Choroid plexus epithelial cell (primary cell): ENCODE measurements at regions not wholly inside any gene's neighbourhood (a gene's known extent, or its start where the extent isn't known, plus 50 kb on each side); places are given as distances from the start of the nearest gene placed in this dataset.
"Not testable (repeated sequence)": the region's sequence is repeated elsewhere in the genome, so short reads cannot be mapped to it uniquely, and the experiment has no call there.

Experiments used
- DNase-seq: peaks from one replicate; pipeline ENCODE4 v3.0.0-alpha.2; 2010; ENCODE audit warnings: low read depth
- H3K4me3 ChIP-seq: 2 replicates; pipeline ENCODE4 v1.5.1; 2011; ENCODE audit warnings: low read depth, mild to moderate bottlenecking, control low read depth, low read length, moderate library complexity
- TF ChIP-seq, protein P1 (sequence below): conservative IDR thresholded peaks from 2 replicates; pipeline ENCODE4 v1.5.1; 2011; ENCODE audit warnings: low read depth, mild to moderate bottlenecking, control low read depth, inconsistent platforms, low read length, moderate library complexity

DNA sequence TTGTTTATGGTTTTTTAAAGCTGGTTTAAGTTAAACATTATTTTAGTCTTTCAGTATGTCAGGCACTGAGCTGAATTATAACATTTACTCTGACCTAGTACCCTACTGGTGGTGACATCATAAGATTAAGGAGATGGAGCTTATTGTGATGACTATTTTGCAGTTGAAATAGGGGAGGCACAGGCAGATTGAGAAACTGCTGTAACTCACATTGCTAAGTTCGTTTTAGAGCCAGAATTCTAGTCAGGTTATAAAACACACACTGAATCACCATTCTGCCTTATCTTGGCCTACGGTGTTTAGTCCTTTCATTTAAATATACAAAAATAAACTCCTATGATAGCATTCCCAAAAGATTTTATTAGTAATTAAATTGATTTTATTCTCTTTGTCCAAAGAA lies 584.1 kb downstream of the TFAP2A start:
- H3K4me3 ChIP-seq = no peak overlapping the region
- DNase-seq = no peak
- TF ChIP-seq, protein P1, sequence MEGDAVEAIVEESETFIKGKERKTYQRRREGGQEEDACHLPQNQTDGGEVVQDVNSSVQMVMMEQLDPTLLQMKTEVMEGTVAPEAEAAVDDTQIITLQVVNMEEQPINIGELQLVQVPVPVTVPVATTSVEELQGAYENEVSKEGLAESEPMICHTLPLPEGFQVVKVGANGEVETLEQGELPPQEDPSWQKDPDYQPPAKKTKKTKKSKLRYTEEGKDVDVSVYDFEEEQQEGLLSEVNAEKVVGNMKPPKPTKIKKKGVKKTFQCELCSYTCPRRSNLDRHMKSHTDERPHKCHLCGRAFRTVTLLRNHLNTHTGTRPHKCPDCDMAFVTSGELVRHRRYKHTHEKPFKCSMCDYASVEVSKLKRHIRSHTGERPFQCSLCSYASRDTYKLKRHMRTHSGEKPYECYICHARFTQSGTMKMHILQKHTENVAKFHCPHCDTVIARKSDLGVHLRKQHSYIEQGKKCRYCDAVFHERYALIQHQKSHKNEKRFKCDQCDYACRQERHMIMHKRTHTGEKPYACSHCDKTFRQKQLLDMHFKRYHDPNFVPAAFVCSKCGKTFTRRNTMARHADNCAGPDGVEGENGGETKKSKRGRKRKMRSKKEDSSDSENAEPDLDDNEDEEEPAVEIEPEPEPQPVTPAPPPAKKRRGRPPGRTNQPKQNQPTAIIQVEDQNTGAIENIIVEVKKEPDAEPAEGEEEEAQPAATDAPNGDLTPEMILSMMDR = no peak

GRCh38 chr6:9825526-9825925 lies 589.3 kb downstream of the TFAP2A start:
- DNase-seq = no peak
- no peak overlapping the region for H3K4me3 ChIP-seq
- TF ChIP-seq, protein P1 = no peak

DNA sequence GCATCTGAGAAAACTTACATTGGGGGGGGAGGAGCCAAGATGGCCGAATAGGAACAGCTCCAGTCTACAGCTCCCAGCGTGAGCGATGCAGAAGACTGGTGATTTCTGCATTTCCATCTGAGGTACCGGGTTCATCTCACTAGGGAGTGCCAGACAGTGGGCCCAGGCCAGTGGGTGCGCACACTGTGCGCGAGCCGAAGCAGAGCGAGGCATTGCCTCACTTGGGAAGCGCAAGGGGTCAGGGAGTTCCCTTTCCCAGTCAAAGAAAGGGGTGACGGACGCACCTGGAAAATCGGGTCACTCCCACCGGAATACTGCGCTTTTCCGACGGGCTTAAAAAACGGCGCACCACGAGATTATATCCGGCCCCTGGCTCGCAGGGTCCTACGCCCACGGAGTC lies 604.1 kb downstream of the TFAP2A start:
- not testable (repeated sequence) for DNase-seq, H3K4me3 ChIP-seq

DNA sequence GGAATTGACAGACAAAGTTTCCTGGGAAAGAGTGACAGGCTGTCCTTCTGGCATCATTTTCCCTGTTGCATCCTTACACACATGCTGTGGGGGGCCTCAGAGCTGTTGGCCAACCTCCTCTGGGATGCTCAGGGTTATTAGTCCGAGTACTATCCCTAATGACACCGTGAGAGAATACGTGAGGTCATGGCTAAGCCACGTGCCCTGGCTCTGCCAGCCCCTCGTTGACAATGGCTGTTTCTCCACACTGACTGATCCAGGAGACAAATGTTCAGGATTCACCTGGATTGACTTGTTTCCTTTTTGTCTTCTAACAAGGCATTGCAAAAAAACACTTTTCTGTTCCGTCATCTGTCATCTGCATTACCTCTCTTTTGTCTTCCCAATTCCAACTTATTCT lies 604.6 kb downstream of the TFAP2A start:
- TF ChIP-seq, protein P1 = no peak
- DNase-seq = no peak
- no peak overlapping the region for H3K4me3 ChIP-seq

- no peak overlapping the region for H3K4me3 ChIP-seq
- TF ChIP-seq, protein P1 = no peak
Observed at GRCh38 chr6:9806195-9806594, 608.7 kb downstream of the TFAP2A start.

GRCh38 chr6:9801249-9801754 lies 613.6 kb downstream of the TFAP2A start:
- H3K4me3 ChIP-seq = no peak overlapping the region
- DNase-seq = no peak
- TF ChIP-seq, protein P1 = no peak

More at GRCh38 chr6:9806195-9806594, 608.7 kb downstream of the TFAP2A start:
- DNase-seq = no peak

- no peak overlapping the region for H3K4me3 ChIP-seq
- TF ChIP-seq, protein P1 = no peak
- no peak for DNase-seq
Observed at GRCh38 chr6:9799582-9799981, 615.3 kb downstream of the TFAP2A start.
